Stimulated activated CD4-positive, alpha-beta T cell treated with anti-CD3 and anti-CD28 coated beads, Interleukin-1b, Interleukin-23, amount 100 ng/mL, for 1 hour (primary cell): ENCODE measurements at regions not wholly inside any gene's neighbourhood (a gene's known extent, or its start where the extent isn't known, plus 50 kb on each side); places are given as distances from the start of the nearest gene placed in this dataset.

Experiments used
- DNase-seq, 2 donors: peaks; one replicate each; pipeline ENCODE4 v3.0.0-alpha.2; 2020; ENCODE audit warnings: low read depth in 2 of 2

DNA sequence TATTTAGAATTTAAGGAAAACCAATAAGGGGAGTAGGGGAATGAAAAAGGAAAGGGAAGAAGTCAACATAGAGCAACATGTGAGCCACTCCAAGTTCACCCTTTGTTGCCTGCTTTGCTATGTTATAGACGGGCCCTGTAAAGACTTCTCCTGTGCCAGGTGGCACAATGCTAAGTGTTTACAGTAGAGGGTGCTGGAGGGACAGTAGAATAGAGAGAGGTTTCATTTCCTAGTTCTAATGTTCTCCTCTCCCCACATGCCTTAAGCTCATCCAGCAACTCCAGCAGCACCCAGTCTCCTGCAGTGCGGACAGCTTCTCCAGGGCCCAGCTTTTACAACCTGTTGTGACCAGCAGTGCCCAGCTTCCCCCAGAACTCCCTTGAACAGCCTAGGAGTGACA, 468.0 kb downstream of the HS3ST3B1 start:
- no peak for DNase-seq

GRCh38 chr17:14762736-14763479, 462.0 kb downstream of the HS3ST3B1 start:
- no peak for DNase-seq

DNA sequence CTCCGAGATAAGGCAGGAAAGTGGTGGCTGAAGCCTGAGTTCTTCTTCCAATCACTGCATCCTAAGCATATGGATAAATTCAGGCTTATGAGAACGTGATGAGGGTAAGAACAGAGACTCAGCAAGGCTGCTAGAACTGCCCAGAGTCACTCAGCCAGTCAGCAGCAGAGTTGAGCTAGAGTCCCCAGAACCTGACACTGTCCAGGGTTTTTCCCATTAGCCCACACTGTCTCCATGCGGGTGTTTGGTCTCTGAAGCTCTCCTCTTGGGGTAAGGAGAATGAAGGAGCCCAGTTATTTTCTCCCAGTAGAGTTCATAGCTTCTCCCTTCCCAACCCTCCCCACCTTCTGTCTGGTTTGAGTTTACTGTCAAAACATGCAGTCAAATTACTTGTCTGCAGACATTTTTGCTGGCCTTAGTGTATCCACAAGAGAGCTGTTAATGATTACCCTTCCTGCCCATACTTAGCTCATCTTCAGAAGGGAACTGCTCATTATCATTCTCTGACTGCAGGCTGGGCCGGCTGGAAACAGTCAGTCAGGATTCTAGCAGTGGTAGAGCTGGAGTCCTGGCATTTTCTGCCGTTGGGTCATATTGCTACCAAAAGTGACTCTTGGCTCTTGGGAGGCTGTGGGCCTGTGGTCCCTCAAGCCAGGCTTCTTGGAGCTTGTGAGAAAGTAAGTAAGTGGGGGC, 460.0 kb downstream of the HS3ST3B1 start:
- DNase-seq: no peak

DNA sequence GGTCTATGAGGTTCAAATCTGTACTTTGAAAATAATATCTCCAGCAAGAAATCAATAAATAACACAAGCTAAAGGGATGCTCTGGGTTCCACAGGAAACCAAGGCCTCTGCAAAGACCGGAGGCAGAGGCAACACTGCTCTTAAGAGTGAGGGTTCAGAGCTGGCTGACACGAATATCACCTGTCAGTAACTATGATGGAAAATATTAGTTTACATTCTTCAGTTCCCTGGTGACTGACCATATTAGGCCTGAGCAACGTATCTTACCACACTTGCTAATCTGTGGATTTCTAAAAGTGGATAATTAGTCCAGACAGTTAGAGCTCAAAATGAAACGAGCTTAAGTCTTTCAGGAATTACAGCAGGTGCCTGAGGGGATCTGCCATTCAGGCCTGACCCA, 459.3 kb downstream of the HS3ST3B1 start:
- no peak for DNase-seq

DNA sequence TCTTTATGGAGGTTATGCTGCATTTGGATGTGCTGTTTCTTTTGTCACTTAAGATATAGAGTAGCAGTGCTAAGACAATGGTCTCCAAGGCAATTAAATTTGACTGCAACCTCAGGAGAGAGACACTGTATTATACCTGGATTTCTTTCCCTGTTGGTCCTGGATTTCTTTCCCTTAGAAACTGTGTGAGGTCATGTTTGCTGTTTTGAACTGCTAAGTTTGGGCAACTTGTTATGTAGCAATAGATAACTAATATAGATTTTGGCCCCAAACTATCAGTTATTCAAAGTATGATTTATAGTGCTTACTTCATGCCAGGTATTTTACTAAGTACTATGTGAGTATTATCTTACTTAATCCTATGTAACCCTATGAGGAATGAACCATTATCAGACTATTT, 458.4 kb downstream of the HS3ST3B1 start:
- no peak for DNase-seq

DNA sequence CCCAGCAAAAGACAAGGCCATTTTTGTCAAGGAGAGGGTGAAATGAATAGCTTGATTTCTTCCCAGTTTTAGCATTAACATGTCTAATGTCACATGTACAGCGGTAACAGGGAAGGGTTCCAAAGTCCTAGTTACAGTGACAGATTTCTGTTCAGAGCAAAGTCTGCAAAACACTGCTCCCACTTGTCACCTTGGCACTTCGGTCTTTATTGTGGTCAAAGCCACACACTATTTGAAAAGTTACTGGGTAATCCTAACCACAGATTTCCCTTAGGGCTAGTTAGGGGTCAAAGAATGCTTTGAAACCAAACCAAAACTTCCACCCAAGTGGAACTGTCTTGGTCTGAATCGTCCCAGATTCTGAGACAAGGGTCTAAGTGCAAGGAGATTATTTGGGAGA, 455.6 kb downstream of the HS3ST3B1 start:
- no peak for DNase-seq

DNA sequence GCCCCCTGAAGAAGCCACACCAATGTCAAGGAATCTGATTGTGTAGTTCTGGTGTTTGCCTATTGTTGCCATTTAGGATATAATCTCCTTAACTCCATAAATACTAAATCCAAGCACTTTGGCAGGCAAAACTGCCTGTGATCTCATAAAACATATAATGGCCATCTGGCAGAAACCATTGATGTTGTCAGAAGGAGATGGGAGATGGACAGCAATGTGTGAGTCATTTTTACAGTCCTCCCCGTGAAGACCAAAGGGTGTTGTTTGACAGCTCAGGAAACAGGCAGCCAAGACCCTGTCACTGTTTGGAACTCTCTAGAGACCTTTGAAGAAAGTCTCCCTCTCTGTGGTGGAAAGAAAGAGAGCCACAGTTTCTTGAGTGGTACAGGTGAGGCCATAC, 454.1 kb downstream of the HS3ST3B1 start:
- no peak for DNase-seq

- no peak for DNase-seq
Observed at GRCh38 chr17:14753383-14753782, 452.5 kb downstream of the HS3ST3B1 start.

DNA sequence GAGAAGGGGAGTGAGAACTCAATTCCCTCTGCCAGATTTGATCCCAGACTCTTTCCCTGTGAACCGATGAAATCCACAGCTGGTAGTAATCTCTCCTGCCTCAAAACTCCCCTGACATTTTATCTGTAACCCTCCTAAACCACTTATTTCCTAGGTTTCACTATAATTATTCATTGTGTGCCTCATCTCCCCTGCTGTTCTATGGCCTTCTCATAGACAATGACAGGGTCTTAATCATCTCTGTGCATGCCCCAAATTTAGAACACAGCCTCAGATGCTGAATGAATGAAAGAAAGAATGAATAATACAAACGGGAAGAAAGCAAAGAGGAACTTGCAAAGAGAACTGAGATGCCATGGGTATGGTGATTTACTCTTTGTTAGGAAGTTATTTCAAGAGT, 451.1 kb downstream of the HS3ST3B1 start:
- no peak for DNase-seq

DNA sequence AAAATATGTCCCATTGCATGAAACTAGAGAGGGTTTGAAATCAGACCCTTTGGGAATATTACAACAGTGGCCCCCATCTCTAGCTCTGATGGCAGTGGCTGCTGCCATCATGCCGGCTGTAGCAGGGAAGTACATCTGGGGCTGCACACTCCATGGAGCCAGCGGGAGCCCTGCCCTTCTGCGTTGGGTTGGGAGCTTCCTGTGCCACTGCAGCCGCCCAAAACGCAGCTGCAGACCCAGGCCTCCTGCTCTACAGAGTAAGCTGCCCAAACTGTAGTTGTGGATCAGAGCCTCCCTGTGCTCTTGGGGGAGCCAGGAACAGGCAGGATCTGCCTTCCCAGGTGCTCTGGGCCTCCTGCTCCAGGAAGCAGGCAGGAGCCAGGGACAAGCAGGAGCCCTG, 450.0 kb downstream of the HS3ST3B1 start:
- no peak for DNase-seq

- no peak for DNase-seq
Observed at GRCh38 chr17:14749269-14749668, 448.4 kb downstream of the HS3ST3B1 start.

DNA sequence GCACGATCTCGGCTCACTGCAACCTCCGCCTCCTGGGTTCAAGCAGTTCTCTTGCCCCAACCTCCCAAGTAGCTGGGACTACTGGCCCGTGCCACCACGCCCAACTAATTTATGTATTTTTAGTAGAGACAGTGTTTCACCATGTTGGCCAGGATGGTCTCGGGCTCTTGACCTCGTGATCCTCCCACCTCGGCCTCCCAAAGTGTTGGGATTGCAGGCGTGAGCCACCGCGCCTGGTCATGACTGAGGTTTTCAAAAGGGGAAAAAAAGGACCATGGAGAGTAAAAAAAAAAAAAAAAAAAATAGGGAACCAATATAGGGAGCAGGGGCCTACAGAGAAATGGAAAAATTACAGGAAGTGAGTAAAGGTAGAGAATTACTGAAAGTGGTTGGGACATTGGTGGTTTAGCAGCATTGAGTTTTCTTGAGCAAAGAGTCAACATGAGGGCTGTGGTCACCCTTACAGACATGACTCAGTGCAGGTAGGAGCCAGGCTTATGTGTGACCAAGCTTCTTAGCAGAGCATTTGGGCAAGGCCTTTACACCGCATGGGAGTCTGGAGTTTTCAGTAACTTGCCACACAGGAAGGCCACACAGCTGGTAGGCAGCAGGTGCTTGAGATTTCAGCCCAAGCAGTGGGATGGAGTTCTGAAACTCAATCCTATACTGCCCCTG, 447.3 kb downstream of the HS3ST3B1 start:
- DNase-seq: no peak

DNA sequence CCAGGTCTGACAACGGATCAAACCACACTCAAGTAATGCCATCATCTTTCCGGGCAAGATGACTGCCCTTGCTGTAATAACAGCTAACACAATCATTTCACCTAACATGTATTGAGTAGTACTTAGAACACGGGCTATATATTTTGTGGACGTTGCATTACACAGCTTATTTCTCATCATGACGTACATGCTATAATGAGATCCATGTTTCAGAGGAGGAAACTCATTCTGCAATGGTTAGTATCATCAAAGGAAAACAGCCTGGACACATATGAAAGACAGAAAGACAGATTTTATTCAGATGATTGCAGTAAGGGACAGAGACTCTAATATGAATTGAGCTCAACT, 446.7 kb downstream of the HS3ST3B1 start:
- DNase-seq: no peak

DNA sequence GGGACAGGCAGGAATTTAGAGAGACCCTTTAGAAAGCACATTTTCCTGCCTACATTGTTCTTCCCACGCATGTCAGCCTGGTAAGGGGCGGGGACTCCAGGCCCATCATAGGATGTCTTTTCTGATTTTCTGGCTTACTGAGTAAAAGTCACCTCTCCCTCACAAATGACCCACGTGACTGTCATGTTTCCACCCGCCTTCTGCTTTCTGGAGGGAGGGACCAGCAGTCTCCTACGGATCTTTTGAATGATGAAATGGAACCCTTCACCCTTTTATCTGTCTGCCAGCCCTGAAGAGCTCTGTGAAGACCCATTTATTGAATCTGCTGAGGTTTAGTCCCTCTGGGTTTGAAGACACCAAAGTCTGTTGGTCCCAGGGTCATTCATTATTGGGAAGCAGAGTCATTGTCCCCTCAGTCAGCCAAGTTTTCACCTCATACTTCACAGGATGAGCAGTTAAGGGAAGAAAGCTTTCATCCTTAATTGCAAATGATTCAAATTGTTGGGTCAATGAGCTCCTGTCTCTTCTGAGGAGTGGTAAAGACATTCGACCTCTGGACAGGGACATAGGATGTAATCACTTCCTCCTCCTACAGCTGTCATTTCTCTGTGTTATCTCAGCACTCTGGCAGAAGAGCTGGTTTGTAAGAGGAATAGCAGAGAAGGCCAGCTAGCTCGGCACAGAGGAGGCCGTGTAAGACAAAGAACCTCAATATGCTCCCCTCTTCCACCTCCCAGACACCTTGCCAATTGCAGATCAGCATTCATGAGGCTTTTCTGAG, 446.1 kb downstream of the HS3ST3B1 start:
- no peak for DNase-seq

DNA sequence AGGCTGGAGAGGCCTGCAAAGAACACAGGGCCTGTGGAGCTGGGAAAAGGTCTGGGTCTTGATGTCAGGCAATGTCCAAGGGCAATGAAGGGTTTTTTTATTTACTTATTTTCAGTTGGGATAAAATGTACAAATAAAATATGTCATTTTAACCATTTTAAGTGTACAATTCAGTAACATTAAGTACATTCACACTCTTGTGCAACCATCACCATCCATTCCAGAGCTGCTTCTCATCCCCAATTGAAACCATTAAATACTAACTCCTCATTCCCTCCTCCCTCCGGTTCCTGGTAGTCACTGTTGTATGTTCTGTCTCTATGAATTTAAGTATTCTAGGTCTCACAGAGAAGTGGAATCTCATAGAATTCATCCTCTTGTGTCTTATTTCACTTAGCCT, 444.7 kb downstream of the HS3ST3B1 start:
- no peak for DNase-seq

GRCh38 chr17:14744761-14745473, 444.0 kb downstream of the HS3ST3B1 start:
- DNase-seq: no peak

GRCh38 chr17:14741491-14741890, 440.6 kb downstream of the HS3ST3B1 start:
- no peak for DNase-seq

DNA sequence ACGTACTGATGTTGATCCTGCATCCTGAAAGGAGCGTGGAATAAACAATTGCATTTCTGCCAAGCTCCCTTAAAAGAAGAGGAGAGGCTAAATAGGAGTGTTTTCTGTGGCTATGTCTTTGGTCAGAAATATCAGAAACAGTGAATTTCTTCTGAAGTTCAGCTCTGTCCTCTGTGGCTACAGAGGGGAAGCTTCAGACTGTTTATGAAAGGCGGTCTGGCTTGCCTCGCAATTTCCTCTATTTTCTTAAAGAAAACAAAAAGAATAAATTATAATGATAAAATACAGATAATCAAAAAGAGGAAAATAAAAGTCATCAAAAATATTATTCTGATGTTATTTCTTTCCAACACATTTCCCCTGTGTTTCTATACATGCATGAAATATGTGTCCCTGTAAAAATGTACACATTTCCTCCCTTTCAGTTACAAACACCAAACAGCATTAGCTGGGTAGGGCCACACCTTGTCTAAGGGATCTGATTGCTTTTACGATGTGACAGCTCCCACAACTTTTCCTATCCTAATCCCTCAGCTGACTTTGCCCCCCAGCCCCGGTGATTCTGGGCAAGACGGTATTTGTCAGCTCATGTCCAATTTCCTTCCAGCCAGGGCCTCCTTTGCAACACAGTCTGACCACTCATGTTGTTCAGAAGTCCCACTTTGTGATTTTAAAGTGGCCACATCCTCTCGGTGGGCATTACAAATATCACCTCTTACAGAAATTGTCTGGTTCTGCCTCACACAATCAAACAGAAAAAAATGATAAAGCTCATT, 439.0 kb downstream of the HS3ST3B1 start:
- DNase-seq: no peak

DNA sequence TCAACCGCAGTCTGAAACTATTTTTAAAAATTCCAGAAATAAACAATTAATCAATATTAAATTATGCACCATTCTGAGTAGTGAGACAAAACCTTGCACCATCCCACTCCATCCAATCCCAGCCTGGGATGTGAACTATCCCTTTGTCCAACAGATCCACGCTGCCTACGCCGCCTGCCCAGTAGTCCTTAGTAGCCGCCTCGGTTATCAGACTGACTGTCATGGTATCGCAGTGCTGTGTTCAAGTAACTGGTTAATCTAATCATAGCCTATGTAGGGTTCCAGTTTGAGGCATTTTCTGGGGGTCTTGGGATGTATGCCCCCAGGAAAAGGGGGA, 437.7 kb downstream of the HS3ST3B1 start:
- DNase-seq: no peak

- no peak for DNase-seq
Observed at GRCh38 chr17:14737984-14738651, 437.2 kb downstream of the HS3ST3B1 start.
